WERI-Rb-1 (cell line): ENCODE measurements at regions not wholly inside any gene's neighbourhood (a gene's known extent, or its start where the extent isn't known, plus 50 kb on each side); places are given as distances from the start of the nearest gene placed in this dataset.

Experiments
- DNase-seq: peaks from one replicate; pipeline ENCODE4 v3.0.0-alpha.2; 2020
- H3K27ac ChIP-seq: fragments of 250-450 bp; sonication (Bioruptor Pico); 2 replicates; pipeline ENCODE4 v1.5.1; 2020; ENCODE audit warnings: mild to moderate bottlenecking, moderate library complexity
- H3K27me3 ChIP-seq: fragments of 250-450 bp; sonication (Bioruptor Pico); 2 replicates; pipeline ENCODE4 v1.5.1; 2021; ENCODE audit warnings: mild to moderate bottlenecking, low read depth, moderate library complexity; ENCODE audit not compliant: insufficient read depth, severe bottlenecking
- H3K36me3 ChIP-seq: fragments of 250-450 bp; sonication (Bioruptor Pico); 2 replicates; pipeline ENCODE4 v1.5.1; 2020; ENCODE audit warnings: mild to moderate bottlenecking, moderate library complexity
- H3K4me3 ChIP-seq: 2 replicates; pipeline ENCODE4 v1.5.1; 2011; ENCODE audit warnings: low read depth, mild to moderate bottlenecking, control low read depth, low read length
- H3K9me3 ChIP-seq: fragments of 250-450 bp; sonication (Bioruptor Pico); 2 replicates; pipeline ENCODE4 v1.5.1; 2021; ENCODE audit warnings: mild to moderate bottlenecking, moderate library complexity; ENCODE audit not compliant: severe bottlenecking
- CTCF ChIP-seq: IDR thresholded peaks from 2 replicates; pipeline ENCODE4 v1.5.1; 2011; ENCODE audit warnings: low read depth, mild to moderate bottlenecking, control low read depth, inconsistent platforms, low read length

DNA sequence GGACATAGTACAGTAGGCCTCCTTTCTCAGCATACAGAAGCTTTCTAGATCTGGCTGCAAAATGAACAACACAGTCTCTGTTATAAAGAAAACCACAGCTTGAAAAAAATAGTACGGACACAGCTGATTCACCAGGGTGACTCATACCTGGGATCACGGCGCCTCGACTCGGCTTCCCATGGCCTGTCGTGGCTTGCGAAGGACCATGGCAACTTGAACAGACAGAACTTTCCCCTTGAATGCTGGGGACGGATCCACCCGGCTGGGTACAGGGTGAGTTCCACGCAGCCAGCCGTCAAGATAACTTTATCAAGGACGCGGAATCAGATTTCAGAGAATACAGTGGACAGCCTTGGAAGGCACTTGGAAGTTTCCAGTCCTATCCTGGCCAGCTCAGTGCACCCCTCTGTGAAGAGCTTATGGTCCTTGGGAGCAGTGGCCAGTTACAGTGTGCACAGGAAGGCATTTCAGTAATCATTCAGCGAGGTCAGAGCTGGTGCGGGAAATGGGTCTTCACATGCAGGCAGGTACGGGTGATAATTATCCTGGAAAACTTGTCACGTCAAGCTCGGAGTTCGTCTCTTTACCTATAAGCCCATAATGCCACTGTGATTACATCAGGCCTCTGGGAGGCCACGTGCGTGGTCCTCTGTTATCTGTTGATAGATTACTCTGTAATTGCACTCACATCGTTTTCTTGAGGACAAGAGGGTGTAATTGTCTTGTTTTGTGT is 57.9 kb upstream of the MAF start:
- H3K9me3 ChIP-seq: no peaks in the 10 kb centered on the region
- no peak for DNase-seq
- peaks cover 67% of the 10 kb centered on the region for H3K27me3 ChIP-seq
- no peak for TF ChIP-seq CTCF
- H3K4me3 ChIP-seq: no peak overlapping the region
- no peaks in the 10 kb centered on the region for H3K36me3 ChIP-seq
- H3K27ac ChIP-seq: no peak overlapping the region

GRCh38 chr16:79656553-79657115 is 56.1 kb upstream of the MAF start:
- Histone ChIP-seq H3K36me3 (no peaks in the 10 kb centered on the region), H3K9me3 (no peaks in the 10 kb centered on the region), H3K27ac (no peak overlapping the region), H3K27me3 (peaks cover 76% of the 10 kb centered on the region), H3K4me3 (no peak overlapping the region)
- DNase-seq: no peak
- no peak for TF ChIP-seq CTCF

GRCh38 chr16:79653373-79653891 is 52.9 kb upstream of the MAF start:
- Histone ChIP-seq H3K27ac (no peak overlapping the region), H3K36me3 (no peaks in the 10 kb centered on the region), H3K4me3 (no peak overlapping the region), H3K9me3 (no peaks in the 10 kb centered on the region), H3K27me3 (peaks cover 80% of the 10 kb centered on the region)
- DNase-seq: no peak
- no peak for TF ChIP-seq CTCF

DNA sequence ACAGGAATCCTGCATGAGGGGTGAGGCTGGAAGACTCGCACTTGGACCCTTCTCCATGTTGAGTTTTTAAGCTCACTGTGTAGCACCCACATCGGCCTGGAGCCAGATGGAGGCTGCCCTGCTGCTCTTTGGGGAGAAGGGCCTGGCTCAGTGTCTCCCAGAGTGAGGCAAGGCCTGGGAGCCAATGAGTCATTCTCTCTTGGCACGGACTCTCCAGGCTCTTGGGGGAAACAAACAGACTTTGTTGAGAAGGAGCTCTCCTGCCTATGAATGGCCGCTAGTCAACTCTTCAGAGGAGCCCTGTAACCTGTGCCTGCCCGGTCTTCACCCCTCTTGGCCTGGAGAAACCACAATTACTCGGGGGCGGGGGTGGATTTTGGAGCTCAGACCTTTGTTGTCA is 50.8 kb upstream of the MAF start:
- H3K27me3 ChIP-seq: peaks cover 79% of the 10 kb centered on the region
- TF ChIP-seq CTCF: no peak
- H3K27ac ChIP-seq: no peak overlapping the region
- DNase-seq: no peak
- H3K36me3 ChIP-seq: no peaks in the 10 kb centered on the region
- H3K9me3 ChIP-seq: no peaks in the 10 kb centered on the region
- no peak overlapping the region for H3K4me3 ChIP-seq
